Testis (tissue), 2 donors: ENCODE measurements at regions not wholly inside any gene's neighbourhood (a gene's known extent, or its start where the extent isn't known, plus 50 kb on each side); places are given as distances from the start of the nearest gene placed in this dataset.

Experiments
- CTCF ChIP-seq, 3 experiments: fragments of 450-650 bp in 2 of 3; fragments of 200-600 bp in 1 of 3; sonication (generic) in 1 of 3; IDR thresholded peaks; one replicate each; pipeline ENCODE4 v1.5.1; 2016 to 2019; ENCODE audit warnings: antibody characterized with exemption in 3 of 3, mild to moderate bottlenecking in 2 of 3, moderate library complexity in 1 of 3
- POLR2A ChIP-seq: fragments of 450-650 bp; IDR thresholded peaks from one replicate; pipeline ENCODE4 v1.6.1; 2017; ENCODE audit warnings: antibody characterized with exemption, mild to moderate bottlenecking, moderate library complexity

- TF ChIP-seq CTCF (IDR thresholded peaks at IDR 0.05) (no peak), POLR2A (no peak)
Measured at GRCh38 chr18:2164644-2165550, 406.4 kb downstream of the METTL4 start.
